Stimulated activated naive B cell treated with anti-CD40 and anti-IgM and Interleukin-4, amounts not matched to agents 10 μg/mL and 1 μg/mL and 100 μg/mL, for 72 hours (primary cell): ENCODE measurements at regions not wholly inside any gene's neighbourhood (a gene's known extent, or its start where the extent isn't known, plus 50 kb on each side); places are given as distances from the start of the nearest gene placed in this dataset.

Experiments used
- ATAC-seq, 2 donors: fragments of 150-1000 bp; cut with Tn5 transposase; replicated peaks; 2 replicates each; pipeline ENCODE4 v1.10.0; 2021; ENCODE audit warnings: moderate library complexity in 1 of 2
- DNase-seq: peaks from one replicate; pipeline ENCODE4 v3.0.0; 2021
- H3K27ac Mint-ChIP-seq: one replicate; pipeline ENCODE4 v1.8.0; 2022; ENCODE audit warnings: mild to moderate bottlenecking, mixed read lengths
- H3K27me3 Mint-ChIP-seq, 2 donors: one replicate each; pipeline ENCODE4 v1.8.0; 2022; ENCODE audit warnings: mixed read lengths in 2 of 2
- H3K36me3 Mint-ChIP-seq, 2 donors: one replicate each; pipeline ENCODE4 v1.8.0; 2022; ENCODE audit warnings: mixed read lengths in 2 of 2, mild to moderate bottlenecking in 1 of 2
- H3K4me1 Mint-ChIP-seq, 2 donors: one replicate each; pipeline ENCODE4 v1.8.0; 2022; ENCODE audit warnings: mixed read lengths in 2 of 2, mild to moderate bottlenecking in 1 of 2
- H3K4me3 Mint-ChIP-seq, 2 donors: one replicate each; pipeline ENCODE4 v1.8.0; 2022; ENCODE audit warnings: mild to moderate bottlenecking in 2 of 2, mixed read lengths in 2 of 2, moderate library complexity in 1 of 2
- H3K9me3 Mint-ChIP-seq, 2 donors: one replicate each; pipeline ENCODE4 v1.8.0; 2022; ENCODE audit warnings: mixed read lengths in 2 of 2, mild to moderate bottlenecking in 1 of 2

GRCh38 chr10:31657434-31657872 is 271.2 kb downstream of the ARHGAP12 start:
- H3K4me3 Mint-ChIP-seq: no peak overlapping the region
- no peak for DNase-seq
- H3K9me3 Mint-ChIP-seq: no peaks in the 10 kb centered on the region
- H3K36me3 Mint-ChIP-seq: no peaks in the 10 kb centered on the region
- H3K27me3 Mint-ChIP-seq: peaks cover 9 to 11% of the 10 kb centered on the region in 2 donors
- no peak overlapping the region for H3K27ac Mint-ChIP-seq
- no peak for ATAC-seq
- H3K4me1 Mint-ChIP-seq: no peaks in the 10 kb centered on the region

GRCh38 chr10:31656851-31657433 is 271.7 kb downstream of the ARHGAP12 start:
- no peak overlapping the region for H3K4me3 Mint-ChIP-seq
- no peak overlapping the region for H3K27ac Mint-ChIP-seq
- peaks cover 14% of the 10 kb centered on the region in 2 donors for H3K27me3 Mint-ChIP-seq
- ATAC-seq: no peak
- DNase-seq: no peak
- H3K4me1 Mint-ChIP-seq: no peaks in the 10 kb centered on the region
- no peaks in the 10 kb centered on the region for H3K36me3 Mint-ChIP-seq
- H3K9me3 Mint-ChIP-seq: no peaks in the 10 kb centered on the region

- ATAC-seq (no peak), DNase-seq (no peak)
- H3K9me3 Mint-ChIP-seq: no peaks in the 10 kb centered on the region
- H3K27me3 Mint-ChIP-seq: peaks cover 22 to 28% of the 10 kb centered on the region in 2 donors
- no peaks in the 10 kb centered on the region for H3K4me1 Mint-ChIP-seq
- no peaks in the 10 kb centered on the region for H3K36me3 Mint-ChIP-seq
- H3K27ac Mint-ChIP-seq: no peak overlapping the region
- H3K4me3 Mint-ChIP-seq: no peak overlapping the region
These were observed 276.6 kb downstream of the ARHGAP12 start for GRCh38 chr10:31652038-31652437.

GRCh38 chr10:31650010-31650409 is 278.6 kb downstream of the ARHGAP12 start:
- peaks cover 16 to 23% of the 10 kb centered on the region in 2 donors for H3K27me3 Mint-ChIP-seq
- H3K4me1 Mint-ChIP-seq: no peaks in the 10 kb centered on the region
- H3K36me3 Mint-ChIP-seq: no peaks in the 10 kb centered on the region
- H3K4me3 Mint-ChIP-seq: no peak overlapping the region
- H3K9me3 Mint-ChIP-seq: no peaks in the 10 kb centered on the region
- DNase-seq (no peak), ATAC-seq (no peak)
- no peak overlapping the region for H3K27ac Mint-ChIP-seq

- DNase-seq: no peak
- H3K36me3 Mint-ChIP-seq: no peaks in the 10 kb centered on the region
- ATAC-seq: no peak
- H3K27ac Mint-ChIP-seq: no peak overlapping the region
- no peaks in the 10 kb centered on the region for H3K4me1 Mint-ChIP-seq
- peaks cover 19 to 23% of the 10 kb centered on the region in 2 donors for H3K27me3 Mint-ChIP-seq
- H3K4me3 Mint-ChIP-seq: no peak overlapping the region
- no peaks in the 10 kb centered on the region for H3K9me3 Mint-ChIP-seq
These were observed 279.7 kb downstream of the ARHGAP12 start for GRCh38 chr10:31648966-31649365.

GRCh38 chr10:31647861-31648260 is 280.8 kb downstream of the ARHGAP12 start:
- ATAC-seq (no peak), DNase-seq (no peak)
- H3K36me3 Mint-ChIP-seq: no peaks in the 10 kb centered on the region
- H3K4me3 Mint-ChIP-seq: no peak overlapping the region
- H3K27ac Mint-ChIP-seq: no peak overlapping the region
- H3K4me1 Mint-ChIP-seq: no peaks in the 10 kb centered on the region
- peaks cover 23 to 24% of the 10 kb centered on the region in 2 donors for H3K27me3 Mint-ChIP-seq
- no peaks in the 10 kb centered on the region for H3K9me3 Mint-ChIP-seq

- DNase-seq: no peak
- H3K27ac Mint-ChIP-seq: no peak overlapping the region
- no peaks in the 10 kb centered on the region for H3K4me1 Mint-ChIP-seq
- peaks cover 14 to 20% of the 10 kb centered on the region in 2 donors for H3K27me3 Mint-ChIP-seq
- no peak for ATAC-seq
- H3K4me3 Mint-ChIP-seq: no peak overlapping the region
- H3K36me3 Mint-ChIP-seq: no peaks in the 10 kb centered on the region
- no peaks in the 10 kb centered on the region for H3K9me3 Mint-ChIP-seq
These were observed 282.1 kb downstream of the ARHGAP12 start for GRCh38 chr10:31646519-31646918.

- H3K4me3 Mint-ChIP-seq: no peak overlapping the region
- no peaks in the 10 kb centered on the region for H3K9me3 Mint-ChIP-seq
- ATAC-seq (no peak), DNase-seq (no peak)
- H3K4me1 Mint-ChIP-seq: no peaks in the 10 kb centered on the region
- H3K36me3 Mint-ChIP-seq: no peaks in the 10 kb centered on the region
- no peak overlapping the region for H3K27ac Mint-ChIP-seq
- H3K27me3 Mint-ChIP-seq: peaks cover 7 to 20% of the 10 kb centered on the region in 2 donors
These were observed 282.8 kb downstream of the ARHGAP12 start for GRCh38 chr10:31645786-31646185.

GRCh38 chr10:31644931-31645633 is 283.5 kb downstream of the ARHGAP12 start:
- H3K27me3 Mint-ChIP-seq: peaks cover 2 to 17% of the 10 kb centered on the region in 2 donors
- H3K4me1 Mint-ChIP-seq: no peaks in the 10 kb centered on the region
- H3K4me3 Mint-ChIP-seq: no peak overlapping the region
- ATAC-seq (no peak), DNase-seq (no peak)
- H3K9me3 Mint-ChIP-seq: no peaks in the 10 kb centered on the region
- no peaks in the 10 kb centered on the region for H3K36me3 Mint-ChIP-seq
- H3K27ac Mint-ChIP-seq: no peak overlapping the region

- Mint-ChIP-seq H3K4me1 (no peaks in the 10 kb centered on the region), H3K4me3 (no peak overlapping the region), H3K27ac (no peak overlapping the region), H3K27me3 (peaks cover 0 to 16% of the 10 kb centered on the region in 2 donors), H3K36me3 (no peaks in the 10 kb centered on the region), H3K9me3 (peaks cover 2 to 9% of the 10 kb centered on the region in 2 donors)
- no peak for DNase-seq
- ATAC-seq: no peak
These were observed 286.4 kb downstream of the ARHGAP12 start for GRCh38 chr10:31642281-31642680.

GRCh38 chr10:31635415-31636065 is 293.1 kb downstream of the ARHGAP12 start:
- H3K4me3 Mint-ChIP-seq: no peak overlapping the region
- DNase-seq: no peak
- no peak for ATAC-seq
- H3K27ac Mint-ChIP-seq: no peak overlapping the region
- H3K9me3 Mint-ChIP-seq: peaks cover 2 to 9% of the 10 kb centered on the region in 2 donors
- H3K27me3 Mint-ChIP-seq: peaks cover 0 to 4% of the 10 kb centered on the region in 2 donors
- H3K4me1 Mint-ChIP-seq: peaks cover 0 to 2% of the 10 kb centered on the region in 2 donors
- no peaks in the 10 kb centered on the region for H3K36me3 Mint-ChIP-seq

GRCh38 chr10:31635009-31635408 is 293.6 kb downstream of the ARHGAP12 start:
- H3K4me1 Mint-ChIP-seq: peaks cover 0 to 2% of the 10 kb centered on the region in 2 donors
- no peak overlapping the region for H3K4me3 Mint-ChIP-seq
- H3K27me3 Mint-ChIP-seq: peaks cover 2 to 4% of the 10 kb centered on the region in 2 donors
- H3K36me3 Mint-ChIP-seq: no peaks in the 10 kb centered on the region
- peaks cover 2 to 9% of the 10 kb centered on the region in 2 donors for H3K9me3 Mint-ChIP-seq
- no peak overlapping the region for H3K27ac Mint-ChIP-seq
- DNase-seq: no peak
- ATAC-seq: no peak

- peak; percentile 86 to 89 for ATAC-seq
- no peak overlapping the region for H3K4me3 Mint-ChIP-seq
- peaks cover 7 to 9% of the 10 kb centered on the region in 2 donors for H3K27me3 Mint-ChIP-seq
These were observed 297.6 kb downstream of the ARHGAP12 start for GRCh38 chr10:31630861-31631567.

GRCh38 chr10:31625566-31625965 is 303.1 kb downstream of the ARHGAP12 start:
- Mint-ChIP-seq H3K4me1 (no peaks in the 10 kb centered on the region), H3K9me3 (peaks cover 15 to 22% of the 10 kb centered on the region in 2 donors), H3K27ac (no peak overlapping the region), H3K27me3 (peaks cover 9 to 16% of the 10 kb centered on the region in 2 donors), H3K36me3 (peaks cover 9 to 10% of the 10 kb centered on the region in 2 donors), H3K4me3 (no peak overlapping the region)
- DNase-seq (no peak), ATAC-seq (no peak)

More at GRCh38 chr10:31630861-31631567, 297.6 kb downstream of the ARHGAP12 start:
- DNase-seq: no peak
- Mint-ChIP-seq H3K27ac (peak overlapping the region; percentile 21), H3K36me3 (peaks cover 5 to 6% of the 10 kb centered on the region in 2 donors), H3K9me3 (peaks cover 7 to 9% of the 10 kb centered on the region in 2 donors), H3K4me1 (peaks cover 0 to 2% of the 10 kb centered on the region in 2 donors)
